ENCODE measurements at regions not wholly inside any gene's neighbourhood (a gene's known extent, or its start where the extent isn't known, plus 50 kb on each side); places are given as distances from the start of the nearest gene placed in this dataset.
"Not testable (repeated sequence)": the region's sequence is repeated elsewhere in the genome, so short reads cannot be mapped to it uniquely, and the experiment has no call there.

DNA sequence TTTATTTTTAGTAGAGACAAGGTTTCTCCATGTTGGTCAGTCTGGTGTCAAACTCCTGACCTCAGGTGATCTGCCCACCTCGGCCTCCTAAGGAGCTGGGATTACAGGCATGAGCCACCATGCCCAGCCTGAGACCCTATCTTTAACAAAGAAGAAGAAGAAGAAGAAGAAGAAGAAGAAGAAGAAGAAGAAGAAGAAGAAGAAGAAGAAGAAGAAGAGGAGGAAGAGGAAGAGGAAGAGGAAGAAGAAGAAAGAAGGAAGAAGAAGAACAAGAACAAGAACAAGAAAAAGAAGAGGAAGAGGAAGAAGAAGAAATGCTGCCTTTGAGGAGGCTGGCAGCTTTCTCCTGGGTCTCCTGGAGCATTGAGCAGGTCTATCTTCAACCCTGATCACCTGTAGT is 64.9 kb upstream of the ATP2B4 start:
- TF ChIP-seq, protein P1, sequence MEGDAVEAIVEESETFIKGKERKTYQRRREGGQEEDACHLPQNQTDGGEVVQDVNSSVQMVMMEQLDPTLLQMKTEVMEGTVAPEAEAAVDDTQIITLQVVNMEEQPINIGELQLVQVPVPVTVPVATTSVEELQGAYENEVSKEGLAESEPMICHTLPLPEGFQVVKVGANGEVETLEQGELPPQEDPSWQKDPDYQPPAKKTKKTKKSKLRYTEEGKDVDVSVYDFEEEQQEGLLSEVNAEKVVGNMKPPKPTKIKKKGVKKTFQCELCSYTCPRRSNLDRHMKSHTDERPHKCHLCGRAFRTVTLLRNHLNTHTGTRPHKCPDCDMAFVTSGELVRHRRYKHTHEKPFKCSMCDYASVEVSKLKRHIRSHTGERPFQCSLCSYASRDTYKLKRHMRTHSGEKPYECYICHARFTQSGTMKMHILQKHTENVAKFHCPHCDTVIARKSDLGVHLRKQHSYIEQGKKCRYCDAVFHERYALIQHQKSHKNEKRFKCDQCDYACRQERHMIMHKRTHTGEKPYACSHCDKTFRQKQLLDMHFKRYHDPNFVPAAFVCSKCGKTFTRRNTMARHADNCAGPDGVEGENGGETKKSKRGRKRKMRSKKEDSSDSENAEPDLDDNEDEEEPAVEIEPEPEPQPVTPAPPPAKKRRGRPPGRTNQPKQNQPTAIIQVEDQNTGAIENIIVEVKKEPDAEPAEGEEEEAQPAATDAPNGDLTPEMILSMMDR (conservative IDR thresholded peaks at IDR 0.05 in 1 of 2, IDR thresholded peaks at IDR 0.05 in 1 of 2; ENCODE audit: extremely low read depth in 1 of 2, insufficient read depth in 1 of 2, low read depth in 1 of 2, low read length in 2 of 2): not testable (repeated sequence)
- not testable (repeated sequence) for TF ChIP-seq EZH2 (IDR thresholded peaks at IDR 0.05; ENCODE audit: borderline replicate concordance, low read length)

All from mammary epithelial cell (primary cell).